Heart left ventricle (tissue), 16 donors: ENCODE measurements at regions not wholly inside any gene's neighbourhood (a gene's known extent, or its start where the extent isn't known, plus 50 kb on each side); places are given as distances from the start of the nearest gene placed in this dataset.
A peak's percentile ranks its signal among the peaks of the same experiment; 100 is the strongest.

Experiments
- ATAC-seq, 4 donors: fragments of 200-7000 bp; cut with Tn5 transposase; one replicate each; pipeline ENCODE4 v1.9.1; 2020 to 2022; ENCODE audit warnings: moderate library complexity in 4 of 4, mild to moderate bottlenecking in 3 of 4, moderate number of reproducible peaks in 1 of 4
- DNase-seq, 5 donors: peaks; one replicate each; pipeline ENCODE4 v3.0.0-alpha.2; 2020
- H3K27ac ChIP-seq, 12 donors: fragments of 200-600 bp; sonication (generic) in 4 of 12; one replicate each; pipeline versions ENCODE4 v1.5.0 to v1.8.0; 2016 to 2022; ENCODE audit warnings: mild to moderate bottlenecking in 2 of 12
- H3K27me3 ChIP-seq, 9 donors: fragments of 200-600 bp; sonication (generic) in 2 of 9; one replicate each; pipeline versions ENCODE4 v1.5.1 to v1.8.0; 2016 to 2022; ENCODE audit warnings: mild to moderate bottlenecking in 3 of 9
- H3K36me3 ChIP-seq, 9 donors: fragments of 200-600 bp; sonication (generic) in 2 of 9; one replicate each; pipeline versions ENCODE4 v1.5.0 to v1.8.0; 2018 to 2022; ENCODE audit warnings: mild to moderate bottlenecking in 2 of 9
- H3K4me1 ChIP-seq, 12 donors: fragments of 200-600 bp; sonication (generic) in 4 of 12; one replicate each; pipeline versions ENCODE4 v1.5.0 to v1.8.0; 2016 to 2022; ENCODE audit warnings: mild to moderate bottlenecking in 3 of 12
- H3K4me3 ChIP-seq, 12 donors: fragments of 200-600 bp; sonication (generic) in 4 of 12; one replicate each; pipeline versions ENCODE4 v1.5.0 to v1.8.0; 2017 to 2022; ENCODE audit warnings: mild to moderate bottlenecking in 9 of 12, moderate library complexity in 4 of 12
- H3K9me3 ChIP-seq, 12 donors: fragments of 200-600 bp; sonication (generic) in 4 of 12; one replicate each; pipeline versions ENCODE4 v1.5.0 to v1.8.0; 2016 to 2022; ENCODE audit warnings: mild to moderate bottlenecking in 1 of 12
- CTCF ChIP-seq, 12 donors: fragments of 200-600 bp; sonication (generic) in 4 of 12; IDR thresholded peaks; one replicate each; pipeline versions ENCODE4 v1.5.0 to v1.8.0; 2018 to 2022; ENCODE audit warnings: antibody characterized with exemption in 12 of 12, mild to moderate bottlenecking in 5 of 12
- POLR2A ChIP-seq, 2 donors: fragments of 450-650 bp; IDR thresholded peaks; one replicate each; pipeline ENCODE4 v1.6.1; 2017; ENCODE audit warnings: antibody characterized with exemption in 2 of 2, mild to moderate bottlenecking in 2 of 2, moderate library complexity in 2 of 2
- WGBS, 4 donors: extraction: QIAGEN DNeasy Blood & Tissue Kit in 2 of 4; methylation state at CpG; one replicate each; pipeline versions ENCODE4 v1.1.5 to v1.1.7; 2013 to 2018; 5-methylcytosine and 5-hydroxymethylcytosine counted together
- intact Hi-C, 10 donors: fragments of 100-400 bp; cut with DNase I; formaldehyde crosslinking; loops; one replicate each; pipeline versions ENCODE4 v1.11.1 to v1.14.2; 2022
- donor health status: ischemic (EF 13 %, LVEDD 7.1; RV severe dilation, severe dysfunction).
- donor health status: healthy with polysubstance abuse.
- donor health status: DM: no; HTN: yes; CAD: no.
- donor health status: DM: no; HTN: no; CAD: no.
- donor health status: ischemic (EF 25% LVEDD 6.9; RV normal size, moderate dysfunction).
- donor health status: ischemic (EF 25% LVEDD 5.7; RV mildly dilated, moderate dysfunction).
- donor health status: healthy.
- donor health status: DM: yes; HTN: yes; CAD: no.
- donor health status: ischemic (EF 35%, LVEDD 5.7; RV mildly dilated, moderate dysfunction).
- donor health status: nonischemic (EF 11% LVEDD 7.7; RV severe dilation, severe dysfunction).
- donor health status: DM: yes; HTN: yes; CAD: no.
- donor health status: PGD.
- donor health status: ischemic (EF 29% LVEDD 5.4; RV normal size, mild dysfunction).
- donor health status: nonischemic (EF 23%, LVEDD 6.1; RV moderate dilation, normal function).

- no peak for DNase-seq
- Histone ChIP-seq H3K9me3 (no peaks in the 10 kb centered on the region), H3K27me3 (no peaks in the 10 kb centered on the region), H3K4me3 (no peak overlapping the region), H3K36me3 (no peaks in the 10 kb centered on the region), H3K4me1 (peaks cover 0 to 54% (median 31%) of the 10 kb centered on the region in 12 donors), H3K27ac (peak overlapping the region in 2 of 12 donors; percentile 43 to 47)
- TF ChIP-seq CTCF (IDR thresholded peaks at IDR 0.05): no peak
- TF ChIP-seq POLR2A (IDR thresholded peaks at IDR 0.05): no peak
- no peak for ATAC-seq
- WGBS, 4 donors: 86 to 92% (median 90%) methylated on average over 4 of the region's 4 CpGs
- intact Hi-C loops: loop anchor here in 3 of 10 donors (5.0 to 10.0 kb wide), 3 partner anchors 34 to 71 kb away; no protein-coding TSS in a partner anchor
Measured at GRCh38 chr5:115456056-115456455, 88.5 kb downstream of the FEM1C start.

- Histone ChIP-seq H3K4me1 (peaks cover 0 to 54% (median 29%) of the 10 kb centered on the region in 12 donors), H3K27ac (peak overlapping the region in 2 of 12 donors; percentile 43 to 47), H3K27me3 (no peaks in the 10 kb centered on the region), H3K9me3 (no peaks in the 10 kb centered on the region), H3K36me3 (no peaks in the 10 kb centered on the region), H3K4me3 (no peak overlapping the region)
- DNase-seq (peak in 1 of 5 donors; percentile 57), ATAC-seq (peak in 3 of 4 donors; percentile 28 to 83 (median 74))
- intact Hi-C loops: loop anchor here in 3 of 10 donors (5.0 to 10.0 kb wide), 3 partner anchors 33 to 71 kb away; no protein-coding TSS in a partner anchor
- no peak for TF ChIP-seq POLR2A (IDR thresholded peaks at IDR 0.05)
- WGBS, 4 donors: 62 to 69% (median 66%) methylated on average over 6 of the region's 6 CpGs
Measured at GRCh38 chr5:115455301-115455707, 89.3 kb downstream of the FEM1C start.

GRCh38 chr5:115453391-115454095, 91.0 kb downstream of the FEM1C start:
- Histone ChIP-seq H3K27me3 (no peaks in the 10 kb centered on the region), H3K4me3 (no peak overlapping the region), H3K27ac (no peak overlapping the region), H3K9me3 (no peaks in the 10 kb centered on the region), H3K36me3 (no peaks in the 10 kb centered on the region), H3K4me1 (peaks cover 0 to 49% (median 18%) of the 10 kb centered on the region in 12 donors)
- TF ChIP-seq CTCF (IDR thresholded peaks at IDR 0.05) (no peak), POLR2A (IDR thresholded peaks at IDR 0.05) (no peak)
- DNase-seq (no peak), ATAC-seq (no peak)
- 83 to 96% (median 93%) methylated on average over 2 of the region's 2 CpGs for WGBS, 4 donors
- intact Hi-C loops: loop anchor here in 1 of 10 donors (10.0 kb wide), 1 partner anchor 69 kb away; no protein-coding TSS in a partner anchor

- Histone ChIP-seq H3K9me3 (peaks cover 0 to under 1% (median 0%) of the 10 kb centered on the region in 12 donors), H3K27ac (no peak overlapping the region), H3K4me3 (no peak overlapping the region), H3K27me3 (no peaks in the 10 kb centered on the region), H3K4me1 (peaks cover 0 to 40% (median 11%) of the 10 kb centered on the region in 12 donors), H3K36me3 (no peaks in the 10 kb centered on the region)
- no peak for DNase-seq
- intact Hi-C loops: loop anchor here in 1 of 10 donors (10.0 kb wide), 1 partner anchor 68 kb away; no protein-coding TSS in a partner anchor
- no peak for ATAC-seq
- 82 to 87% (median 84%) methylated on average over 2 of the region's 2 CpGs for WGBS, 4 donors
- TF ChIP-seq POLR2A (IDR thresholded peaks at IDR 0.05): no peak
- no peak for TF ChIP-seq CTCF (IDR thresholded peaks at IDR 0.05)
Measured at GRCh38 chr5:115452536-115453235, 91.9 kb downstream of the FEM1C start.
